Bone marrow (tissue), 2 donors: ENCODE measurements at regions not wholly inside any gene's neighbourhood (a gene's known extent, or its start where the extent isn't known, plus 50 kb on each side); places are given as distances from the start of the nearest gene placed in this dataset.
"Not testable (repeated sequence)": the region's sequence is repeated elsewhere in the genome, so short reads cannot be mapped to it uniquely, and the experiment has no call there.

Source experiments
- DNase-seq, 2 donors: peaks; one replicate each; lab custom pipeline; 2025; lab: John Stamatoyannopoulos, UW

DNA sequence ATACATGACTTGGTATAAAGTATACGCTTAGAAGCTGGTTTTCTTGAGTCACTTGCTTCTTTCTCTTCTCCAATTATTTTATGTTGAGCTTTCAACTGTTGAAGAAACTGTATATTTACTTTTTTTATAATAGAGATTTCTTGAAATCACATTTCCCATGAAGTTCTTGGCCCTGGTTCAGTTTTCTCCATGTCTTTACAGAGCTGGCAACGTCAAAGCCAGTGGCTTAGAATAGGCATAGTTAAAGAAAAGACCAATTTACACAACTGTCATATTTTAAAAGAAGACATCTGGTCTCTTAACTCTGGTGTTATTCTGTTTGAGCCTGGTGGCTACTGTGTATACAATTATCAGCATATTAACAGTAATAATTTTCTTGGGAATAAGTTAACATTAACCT lies 1249.3 kb downstream of the CDH12 start:
- no peak for DNase-seq

DNA sequence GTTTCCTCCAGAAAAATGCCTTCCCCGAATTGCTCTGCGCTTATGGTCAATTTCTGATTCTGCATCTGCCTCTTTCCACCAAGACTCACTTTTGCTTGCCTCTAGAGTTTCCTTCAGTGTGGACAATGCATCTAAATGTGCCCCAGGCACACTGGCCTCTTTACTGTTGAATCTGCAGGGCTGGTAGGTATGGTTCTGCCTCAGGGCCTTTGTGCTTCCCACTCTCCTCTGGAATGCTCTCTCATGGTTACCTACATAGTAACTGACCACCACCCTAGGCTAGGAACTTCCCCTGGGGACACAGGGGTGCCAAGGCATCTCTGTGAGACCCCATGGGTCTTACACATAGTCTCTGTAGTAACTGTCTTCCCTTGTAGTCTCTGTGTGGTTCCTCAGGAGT lies 1258.6 kb downstream of the CDH12 start:
- DNase-seq: no peak

DNA sequence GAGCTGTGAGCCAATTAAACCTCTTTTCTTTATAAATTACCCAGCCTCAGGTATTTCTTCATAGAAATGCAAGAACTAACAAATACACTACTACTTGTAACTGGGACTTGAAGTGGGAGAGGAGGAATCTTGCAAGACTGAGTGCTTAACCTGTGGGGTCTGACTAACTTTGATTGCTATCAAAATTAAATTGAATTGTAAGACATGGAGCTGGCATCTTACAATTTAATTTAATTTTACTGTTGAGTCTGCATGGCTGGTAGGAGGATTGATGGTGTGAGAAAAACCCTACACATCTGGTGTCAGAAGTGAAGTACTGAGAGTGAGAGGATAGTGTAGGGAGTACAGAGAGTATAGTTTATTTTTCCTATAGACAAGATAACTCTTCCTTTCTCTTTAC lies 1259.9 kb downstream of the CDH12 start:
- no peak for DNase-seq

- no peak for DNase-seq
Measured at GRCh38 chr5:21581508-21581907, 1271.6 kb downstream of the CDH12 start.

- DNase-seq: no peak
Measured at GRCh38 chr5:21574961-21575360, 1278.2 kb downstream of the CDH12 start.

DNA sequence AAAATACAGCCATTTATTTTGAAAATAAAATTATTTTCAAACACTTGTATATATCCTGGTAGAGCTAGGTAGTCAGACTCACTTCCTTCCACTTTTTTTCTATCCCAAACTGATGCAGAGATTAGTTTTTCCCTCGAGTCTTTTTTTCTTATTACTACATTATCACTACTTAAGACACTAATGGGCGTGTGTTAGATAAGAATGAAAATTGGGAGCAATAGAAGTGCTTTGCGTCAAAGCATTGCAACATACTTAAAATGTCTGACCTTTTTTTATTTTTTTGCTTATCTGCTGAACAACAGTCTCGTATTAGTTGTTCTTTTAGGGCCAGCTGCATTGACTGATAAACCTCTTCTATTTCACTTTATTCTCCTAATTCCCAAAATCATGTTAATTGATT lies 1278.7 kb downstream of the CDH12 start:
- no peak for DNase-seq

DNA sequence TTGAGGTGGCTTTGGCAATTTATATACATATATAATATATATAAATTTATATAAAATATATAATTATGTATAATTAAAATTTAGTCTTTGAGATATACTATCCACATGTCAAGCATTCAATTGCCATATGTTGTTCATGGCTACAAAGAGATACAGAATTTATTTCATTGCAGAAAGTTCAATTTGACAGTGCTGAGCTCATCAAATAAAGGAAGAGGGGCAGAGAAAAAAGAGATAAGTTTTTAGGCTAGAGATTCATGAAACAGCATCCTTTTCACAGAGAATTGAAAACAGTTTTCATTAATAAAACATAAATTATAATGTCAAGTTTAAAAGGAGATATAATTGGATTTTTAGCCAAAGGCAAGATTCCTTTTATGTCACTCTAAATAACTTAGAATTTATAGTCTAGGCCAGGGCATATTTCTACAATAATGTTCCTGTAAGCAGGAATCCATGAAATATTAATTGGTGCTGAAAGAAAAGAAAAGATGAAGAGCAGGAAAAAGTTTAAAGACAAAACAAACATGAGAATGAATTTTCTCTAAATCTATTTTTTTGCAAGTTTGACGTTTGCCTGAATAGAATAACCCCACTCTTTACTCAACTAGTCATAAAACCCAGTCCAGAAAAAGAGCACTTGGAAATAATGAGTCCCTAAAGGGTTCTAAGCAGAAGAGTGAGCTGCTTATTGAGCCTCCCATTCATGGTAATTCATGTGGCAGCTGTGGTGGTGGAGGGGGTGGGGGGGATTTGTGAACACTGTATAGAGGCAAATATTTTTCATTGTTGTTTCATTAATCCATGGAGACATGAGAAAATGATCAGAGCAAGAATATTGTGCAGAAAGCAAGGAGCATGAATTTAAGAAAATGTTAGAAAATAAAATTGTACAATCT lies 1279.5 kb downstream of the CDH12 start:
- DNase-seq: no peak

DNA sequence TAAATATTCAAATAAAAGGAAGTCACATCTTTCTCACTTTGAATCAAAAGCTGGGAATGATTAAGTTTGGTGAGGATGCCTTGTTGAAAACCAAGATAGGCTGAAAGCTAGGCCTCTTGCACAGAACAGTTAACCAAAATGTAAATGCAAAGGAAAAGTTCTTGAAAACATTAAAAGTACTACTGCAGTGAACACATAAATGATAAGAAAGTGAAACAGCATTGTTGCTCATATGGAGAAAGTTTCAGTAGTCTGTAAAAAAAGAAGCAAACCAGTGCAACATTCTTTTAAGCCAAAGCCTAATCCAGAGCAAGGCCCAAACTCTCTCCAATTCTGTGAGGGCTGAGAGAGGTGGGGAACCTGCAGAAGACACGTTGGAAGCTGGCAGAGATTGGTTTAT lies 1281.9 kb downstream of the CDH12 start:
- not testable (repeated sequence) for DNase-seq

DNA sequence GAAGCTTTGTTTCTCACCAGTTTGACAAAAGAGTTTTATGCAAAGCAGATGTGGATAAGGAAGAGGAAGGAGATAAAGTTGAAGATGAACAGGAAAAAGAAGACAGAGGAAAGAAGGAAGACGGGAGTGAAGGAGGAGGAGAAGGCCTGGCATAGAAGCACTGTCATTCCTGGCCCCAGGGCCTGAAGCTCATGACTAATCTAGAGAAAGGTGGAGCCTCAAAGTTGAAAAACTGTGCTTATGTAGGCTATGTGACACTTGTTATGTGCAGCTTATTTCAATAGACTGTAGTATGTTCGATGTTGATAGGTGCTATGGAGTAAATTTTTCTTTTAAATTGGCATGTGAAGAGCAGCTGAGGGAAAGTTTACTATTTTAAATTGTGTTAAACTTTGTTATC lies 1294.0 kb downstream of the CDH12 start:
- DNase-seq: not testable (repeated sequence)

GRCh38 chr5:21552263-21552662 lies 1300.9 kb downstream of the CDH12 start:
- DNase-seq: not testable (repeated sequence)

- not testable (repeated sequence) for DNase-seq
Measured at GRCh38 chr5:21550916-21551315, 1302.2 kb downstream of the CDH12 start.

GRCh38 chr5:21547656-21548055 lies 1305.5 kb downstream of the CDH12 start:
- DNase-seq: not testable (repeated sequence)

DNA sequence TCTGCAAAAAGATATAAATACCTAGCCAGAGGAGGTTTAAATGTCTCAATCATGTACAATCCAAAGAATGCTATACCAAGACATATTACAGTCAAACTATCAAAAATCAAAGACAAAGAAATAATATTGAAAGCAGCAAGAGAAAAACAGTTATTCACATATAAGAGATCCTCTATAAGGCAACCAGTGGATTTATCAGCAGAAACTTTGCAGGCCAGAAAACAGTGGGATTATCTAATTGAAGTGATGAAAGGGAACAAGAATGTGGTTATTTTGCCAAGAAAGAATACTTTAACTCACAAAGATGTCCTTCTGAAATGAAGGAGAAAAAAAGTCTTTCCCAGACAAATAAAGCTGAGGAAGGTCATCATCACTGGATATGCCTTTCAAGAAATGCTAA lies 1318.0 kb downstream of the CDH12 start:
- DNase-seq: not testable (repeated sequence)

DNA sequence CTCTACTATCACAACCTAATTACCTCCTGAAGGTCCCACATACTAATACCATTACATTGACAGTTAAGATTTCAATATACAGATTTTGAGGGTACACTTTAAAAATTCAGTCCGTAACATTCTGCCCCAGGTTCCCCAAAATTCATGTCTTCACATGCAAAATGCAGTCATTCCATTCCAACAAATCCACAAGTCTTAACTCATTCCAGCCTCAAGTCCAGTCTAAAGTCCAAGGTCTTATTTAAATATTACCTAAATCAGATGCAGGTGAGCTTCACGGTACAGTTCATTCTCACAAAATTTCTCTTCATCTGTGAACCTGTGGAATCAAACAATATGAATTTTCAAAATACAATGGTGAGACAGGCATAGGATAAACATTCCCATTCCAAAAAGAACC lies 1332.0 kb downstream of the CDH12 start:
- not testable (repeated sequence) for DNase-seq

GRCh38 chr5:21496926-21497325 lies 1356.2 kb downstream of the CDH12 start:
- DNase-seq: not testable (repeated sequence)

- DNase-seq: not testable (repeated sequence)
Measured at GRCh38 chr5:21496056-21496455, 1357.1 kb downstream of the CDH12 start.

DNA sequence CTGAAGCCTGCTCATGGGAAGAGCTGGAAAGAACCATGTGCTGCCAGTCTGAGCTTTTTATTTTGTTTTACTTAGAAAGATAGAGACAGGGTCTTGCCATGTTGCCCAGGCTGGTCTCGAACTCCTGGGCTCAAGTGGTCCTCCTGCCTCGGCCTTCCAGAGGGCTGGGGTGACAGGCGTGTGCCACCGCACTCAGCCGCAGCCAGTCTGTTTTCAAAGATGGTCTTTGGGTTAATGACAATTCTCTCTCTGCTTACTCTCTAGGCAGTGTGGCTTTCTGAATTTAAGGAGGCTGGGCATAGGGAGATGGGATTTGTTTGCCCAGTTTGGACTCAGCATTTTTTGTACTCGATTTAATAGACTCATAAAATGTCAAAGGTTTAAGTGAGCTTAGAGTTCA lies 1357.9 kb downstream of the CDH12 start:
- DNase-seq: not testable (repeated sequence)

GRCh38 chr5:21494033-21494432 lies 1359.1 kb downstream of the CDH12 start:
- DNase-seq: not testable (repeated sequence)

GRCh38 chr5:21491182-21491581 lies 1362.0 kb downstream of the CDH12 start:
- DNase-seq: not testable (repeated sequence)

DNA sequence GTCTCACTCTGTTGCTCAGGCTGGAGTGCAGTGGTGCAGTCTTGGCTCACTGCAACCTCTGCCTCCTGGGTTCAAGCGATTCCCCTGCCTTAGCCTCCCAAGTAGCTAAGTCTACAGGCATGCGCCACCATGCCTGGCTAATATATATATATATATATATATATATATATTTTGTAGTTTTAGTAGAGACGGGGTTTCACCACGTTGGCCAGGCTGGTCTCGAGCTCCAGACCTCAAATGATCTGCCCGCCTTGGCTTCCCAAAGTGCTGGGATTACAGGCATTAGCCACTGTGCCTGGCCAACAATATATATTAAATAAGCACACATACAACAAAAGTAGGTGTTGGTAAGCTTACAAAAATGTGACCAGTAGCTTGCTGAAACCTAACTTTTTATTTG lies 1364.3 kb downstream of the CDH12 start:
- not testable (repeated sequence) for DNase-seq

DNA sequence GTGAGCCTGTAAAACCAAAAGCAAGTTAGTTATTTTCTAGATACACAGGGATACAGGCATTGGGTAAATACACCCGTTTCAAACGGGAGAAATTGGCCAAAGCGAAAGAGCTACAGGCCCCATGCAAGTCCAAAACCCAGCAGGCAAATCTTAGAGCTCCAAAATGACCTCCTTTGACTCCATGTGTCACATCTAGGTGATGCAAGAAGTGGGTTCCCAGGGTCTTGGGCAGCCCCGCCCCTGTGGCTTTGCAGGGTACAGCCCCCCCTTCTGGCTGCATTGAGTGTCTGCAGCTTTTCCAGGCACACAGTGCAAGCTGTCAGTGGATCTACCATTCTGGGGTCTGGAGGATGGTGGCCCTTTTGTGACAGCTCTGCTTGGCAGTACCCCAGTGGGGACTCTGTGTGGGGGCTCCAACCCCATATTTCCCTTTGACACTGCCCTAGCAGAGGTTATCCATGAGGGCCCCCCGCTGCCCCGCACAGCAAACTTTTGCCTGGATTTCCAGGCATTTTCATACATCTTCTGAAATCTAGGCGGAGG lies 1367.6 kb downstream of the CDH12 start:
- not testable (repeated sequence) for DNase-seq

DNA sequence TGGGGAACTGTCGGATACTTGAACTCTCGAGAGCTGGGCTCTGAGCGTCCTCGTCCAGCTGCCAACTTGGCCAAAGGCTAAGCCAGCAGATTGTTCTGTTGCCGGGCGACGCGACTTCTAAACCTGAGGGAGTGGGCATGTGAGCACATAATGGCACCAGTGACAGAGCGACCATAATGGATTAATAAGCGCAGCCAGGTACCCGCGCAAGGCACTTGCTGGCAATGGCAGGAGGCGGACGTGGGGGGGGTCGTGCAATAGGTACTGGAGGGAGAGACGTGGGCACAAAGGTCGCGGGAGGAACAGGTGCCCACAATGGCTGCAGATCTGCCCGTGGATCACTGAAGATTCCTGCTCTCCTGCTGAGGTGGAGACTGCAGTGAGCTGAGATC lies 1368.7 kb downstream of the CDH12 start:
- not testable (repeated sequence) for DNase-seq

- not testable (repeated sequence) for DNase-seq
Measured at GRCh38 chr5:21483790-21484497, 1369.2 kb downstream of the CDH12 start.
